RWPE1 (cell line): ENCODE measurements at regions not wholly inside any gene's neighbourhood (a gene's known extent, or its start where the extent isn't known, plus 50 kb on each side); places are given as distances from the start of the nearest gene placed in this dataset.
A peak's percentile ranks its signal among the peaks of the same experiment; 100 is the strongest.

Source experiments
- CTCF ChIA-PET: fragments of 350-600 bp; sonication (Branson Sonifier 250); formaldehyde crosslinking; extraction: SDS; loops from one replicate; lab custom pipeline; 2021; lab: Yijun Ruan, JAX
- POLR2A ChIA-PET: fragments of 400-600 bp; formaldehyde crosslinking; extraction: SDS; loops from one replicate; lab custom pipeline; 2020; ENCODE audit warnings: antibody characterized with exemption; ENCODE audit not compliant: low non-redundant PET; lab: Yijun Ruan, JAX
- DNase-seq: peaks from one replicate; pipeline ENCODE4 v3.0.0; 2012; ENCODE audit warnings: low spot score
- H3K27ac ChIP-seq: fragments of 450-650 bp; 2 replicates; pipeline ENCODE4 v1.5.1; 2017
- TF ChIP-seq, protein P1 (sequence below): fragments of 450-650 bp; conservative IDR thresholded peaks from 2 replicates; pipeline ENCODE4 v1.5.1; 2017; ENCODE audit warnings: low read depth, mild to moderate bottlenecking

DNA sequence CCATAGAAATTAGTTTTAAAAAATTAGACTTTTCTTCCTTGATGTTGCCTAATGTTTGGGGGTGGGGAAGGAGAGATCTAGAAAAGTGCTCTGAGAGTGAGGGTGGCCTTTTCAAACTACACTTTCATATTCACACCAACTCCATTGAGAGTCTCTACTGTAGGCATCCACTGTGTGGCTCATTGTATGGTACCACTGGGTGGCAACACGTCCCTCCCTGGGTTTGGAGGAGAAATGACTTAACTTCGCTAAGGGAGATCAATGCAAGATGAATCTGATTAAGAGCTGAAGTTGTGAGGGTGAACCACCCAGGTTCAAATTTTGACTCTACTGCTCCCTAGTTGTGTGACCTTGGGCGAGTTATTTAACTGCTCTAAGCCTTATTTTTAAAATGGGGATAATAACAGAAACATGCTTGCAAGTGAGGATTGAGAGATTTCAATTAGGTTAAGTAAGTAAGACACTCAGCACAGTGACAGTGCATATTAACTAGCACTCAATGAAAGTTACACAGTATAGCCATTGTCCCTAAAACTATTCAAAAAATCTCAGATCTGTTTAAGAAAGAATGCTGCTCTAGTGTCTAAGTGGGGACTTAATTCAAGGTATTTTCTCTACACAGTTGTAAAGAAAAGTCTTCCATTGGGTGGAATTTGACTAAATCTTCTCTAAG, 193.5 kb upstream of the CNR1 start:
- POLR2A ChIA-PET: no interaction called here
- TF ChIP-seq, protein P1, sequence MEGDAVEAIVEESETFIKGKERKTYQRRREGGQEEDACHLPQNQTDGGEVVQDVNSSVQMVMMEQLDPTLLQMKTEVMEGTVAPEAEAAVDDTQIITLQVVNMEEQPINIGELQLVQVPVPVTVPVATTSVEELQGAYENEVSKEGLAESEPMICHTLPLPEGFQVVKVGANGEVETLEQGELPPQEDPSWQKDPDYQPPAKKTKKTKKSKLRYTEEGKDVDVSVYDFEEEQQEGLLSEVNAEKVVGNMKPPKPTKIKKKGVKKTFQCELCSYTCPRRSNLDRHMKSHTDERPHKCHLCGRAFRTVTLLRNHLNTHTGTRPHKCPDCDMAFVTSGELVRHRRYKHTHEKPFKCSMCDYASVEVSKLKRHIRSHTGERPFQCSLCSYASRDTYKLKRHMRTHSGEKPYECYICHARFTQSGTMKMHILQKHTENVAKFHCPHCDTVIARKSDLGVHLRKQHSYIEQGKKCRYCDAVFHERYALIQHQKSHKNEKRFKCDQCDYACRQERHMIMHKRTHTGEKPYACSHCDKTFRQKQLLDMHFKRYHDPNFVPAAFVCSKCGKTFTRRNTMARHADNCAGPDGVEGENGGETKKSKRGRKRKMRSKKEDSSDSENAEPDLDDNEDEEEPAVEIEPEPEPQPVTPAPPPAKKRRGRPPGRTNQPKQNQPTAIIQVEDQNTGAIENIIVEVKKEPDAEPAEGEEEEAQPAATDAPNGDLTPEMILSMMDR: no peak
- CTCF ChIA-PET: no interaction called here
- no peak overlapping the region for H3K27ac ChIP-seq
- no peak for DNase-seq

DNA sequence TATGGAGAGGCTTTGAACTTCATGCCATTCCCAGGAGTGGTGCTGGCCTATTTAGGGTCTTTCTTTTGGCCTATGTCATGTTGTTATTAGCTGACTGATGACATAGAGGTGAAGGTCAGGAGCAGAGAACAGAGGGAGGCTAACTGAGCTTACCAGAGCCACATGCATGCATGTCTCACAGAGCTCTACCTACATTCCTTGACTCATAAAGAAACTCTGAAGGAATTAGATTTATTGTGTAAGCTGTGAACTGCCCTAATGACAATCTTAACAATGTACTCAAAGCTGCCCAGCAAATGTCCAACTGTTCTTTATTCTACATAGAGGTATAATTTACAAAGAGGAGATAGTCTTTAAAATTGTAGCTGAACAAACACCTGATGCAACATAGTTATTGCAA, 192.7 kb upstream of the CNR1 start:
- POLR2A ChIA-PET: no interaction called here
- CTCF ChIA-PET: interaction anchor here (0.7 kb wide), 1 partner anchor 42 kb away, joined by 3 read pairs; no protein-coding TSS in a partner anchor
- TF ChIP-seq, protein P1: no peak
- DNase-seq: no peak
- no peak overlapping the region for H3K27ac ChIP-seq

DNA sequence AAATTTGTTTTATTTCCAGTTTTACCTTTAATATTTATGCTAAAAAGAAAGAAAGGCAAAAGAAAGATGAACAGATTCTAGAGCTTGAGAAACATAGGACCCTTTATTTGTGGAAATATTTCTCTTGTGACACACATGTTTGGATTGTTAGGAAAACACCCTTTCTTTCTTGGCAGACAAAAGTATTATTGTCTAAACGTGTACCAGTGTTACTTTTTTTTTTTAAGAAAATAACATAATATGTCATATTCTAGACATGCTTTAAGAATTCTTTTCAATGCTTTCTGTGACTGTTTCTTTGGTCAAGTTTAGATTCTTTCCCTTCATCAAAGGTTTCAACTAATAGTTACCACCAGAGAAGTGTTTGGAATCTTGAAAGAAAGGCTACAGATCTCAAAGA, 183.4 kb upstream of the CNR1 start:
- CTCF ChIA-PET: no interaction called here

DNA sequence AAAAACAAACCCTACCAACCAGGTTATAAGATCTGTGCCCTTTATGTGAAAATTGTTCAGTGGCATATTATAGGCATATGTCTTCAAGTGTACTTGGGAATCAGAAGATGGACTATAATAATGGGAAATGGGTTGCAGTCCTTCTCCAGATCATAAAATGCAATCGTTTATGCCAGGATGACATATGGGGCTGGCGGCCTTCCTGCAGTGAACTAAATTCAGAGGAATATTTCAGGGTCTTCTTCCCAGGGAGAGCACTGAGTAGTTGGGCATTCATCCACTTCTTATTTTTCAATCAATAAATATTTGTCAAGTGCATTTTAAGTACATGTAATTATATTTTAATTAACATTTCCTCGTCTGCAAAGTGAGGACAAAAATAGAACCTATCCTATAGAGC, 176.2 kb upstream of the CNR1 start:
- CTCF ChIA-PET: no interaction called here
- POLR2A ChIA-PET: no interaction called here
- no peak for DNase-seq
- TF ChIP-seq, protein P1: no peak
- no peak overlapping the region for H3K27ac ChIP-seq

More for the DNA sequence above, 183.4 kb upstream of the CNR1 start:
- DNase-seq: peak; percentile 17
- TF ChIP-seq, protein P1: no peak
- no peak overlapping the region for H3K27ac ChIP-seq
- POLR2A ChIA-PET: no interaction called here

DNA sequence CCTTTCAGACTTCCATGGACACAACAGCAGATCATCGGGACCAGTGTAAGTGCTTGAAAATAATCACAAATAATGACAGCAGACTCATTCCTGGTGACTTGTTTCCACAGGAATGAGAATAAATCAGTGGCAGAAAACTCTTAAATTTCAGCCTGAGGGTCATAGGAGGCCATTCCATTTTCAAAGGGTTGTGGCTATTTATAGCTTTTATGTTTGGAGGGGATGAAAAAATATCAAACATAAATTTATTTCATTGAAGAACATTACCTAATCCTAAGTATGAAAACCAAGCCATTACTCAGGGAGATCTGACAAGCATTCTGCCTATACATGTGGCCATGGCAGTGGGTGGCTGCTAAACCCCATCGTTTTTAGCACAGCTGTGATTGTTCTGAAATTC, 173.6 kb upstream of the CNR1 start:
- no peak for DNase-seq
- no peak overlapping the region for H3K27ac ChIP-seq
- ChIA-PET POLR2A (no interaction called here), CTCF (interaction anchor here (0.6 kb wide), 1 partner anchor 74 kb away, joined by 4 read pairs; no protein-coding TSS in a partner anchor)
- TF ChIP-seq, protein P1: no peak

DNA sequence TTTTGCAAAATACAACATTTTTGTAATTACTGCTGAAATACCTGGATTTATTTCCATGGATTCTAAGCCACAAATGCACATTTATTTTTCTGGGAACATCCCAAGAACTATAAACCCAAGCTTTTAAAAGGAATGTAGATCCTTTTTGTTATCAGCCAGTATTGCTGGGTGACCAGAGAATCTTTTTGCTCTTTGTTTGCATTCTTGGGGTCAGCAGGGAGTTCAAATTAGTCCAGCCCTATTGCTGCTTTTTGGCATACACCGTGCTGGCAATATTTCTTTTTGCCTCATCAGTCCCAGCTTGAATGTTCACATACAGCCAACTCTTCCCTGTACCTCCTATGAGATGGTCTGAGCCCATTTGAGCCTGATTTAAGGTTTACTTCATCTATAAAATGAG, 155.2 kb upstream of the CNR1 start:
- TF ChIP-seq, protein P1: no peak
- CTCF ChIA-PET: no interaction called here
- POLR2A ChIA-PET: no interaction called here
- no peak overlapping the region for H3K27ac ChIP-seq
- DNase-seq: no peak
